Neural progenitor cell (in vitro differentiated cells): ENCODE measurements at regions not wholly inside any gene's neighbourhood (a gene's known extent, or its start where the extent isn't known, plus 50 kb on each side); places are given as distances from the start of the nearest gene placed in this dataset.
"Not testable (repeated sequence)": the region's sequence is repeated elsewhere in the genome, so short reads cannot be mapped to it uniquely, and the experiment has no call there.

Experiments used
- CTCF ChIP-seq: fragments of 200-600 bp; sonication (generic); IDR thresholded peaks from 2 replicates; pipeline ENCODE4 v1.5.1; 2017; ENCODE audit warnings: antibody characterized with exemption, mild to moderate bottlenecking
- EZH2 ChIP-seq: fragments of 200-600 bp; sonication (generic); IDR thresholded peaks from 2 replicates; pipeline ENCODE4 v1.6.1; 2017; ENCODE audit warnings: antibody characterized with exemption, mild to moderate bottlenecking, moderate library complexity
- EZH2phosphoT487 ChIP-seq: fragments of 200-600 bp; sonication (generic); IDR thresholded peaks from 2 replicates; pipeline ENCODE4 v1.6.1; 2017; ENCODE audit warnings: antibody characterized with exemption

- not testable (repeated sequence) for TF ChIP-seq CTCF, EZH2, EZH2phosphoT487
Measured at GRCh38 chrX:226474-227164, 54.6 kb upstream of the PLCXD1 start.
